K562 (cell line): ENCODE measurements at regions not wholly inside any gene's neighbourhood (a gene's known extent, or its start where the extent isn't known, plus 50 kb on each side); places are given as distances from the start of the nearest gene placed in this dataset.

Experiments
- ADNP ChIP-seq: fragments of 200-800 bp; sonication (Bioruptor generic); IDR thresholded peaks from 2 replicates; pipeline ENCODE4 v1.6.1; 2016; ENCODE audit warnings: missing genetic modification characterization, missing compliant biosample characterization
- FOXM1 ChIP-seq, 2 experiments: fragments of 450-650 bp in 1 of 2; sonication (generic) in 1 of 2; formaldehyde crosslinking in 1 of 2; IDR thresholded peaks; 2 replicates each; pipeline versions ENCODE4 v1.6.1 to v1.9.0; 2017 to 2022; ENCODE audit warnings: low read depth in 2 of 2, mild to moderate bottlenecking in 2 of 2, missing genetic modification reagents in 1 of 2, moderate library complexity in 1 of 2
- KAT8 ChIP-seq: fragments of 450-650 bp; IDR thresholded peaks from 2 replicates; pipeline ENCODE4 v1.6.1; 2016; ENCODE audit warnings: low read depth, mild to moderate bottlenecking
- POLR2A ChIP-seq: fragments of 450-650 bp; conservative IDR thresholded peaks from 2 replicates; pipeline ENCODE4 v1.6.1; 2016
- POU5F1 ChIP-seq: fragments of 150-350 bp; IDR thresholded peaks from 2 replicates; pipeline ENCODE4 v1.6.1; 2014; ENCODE audit warnings: borderline replicate concordance, low read length, low read depth, mild to moderate bottlenecking; ENCODE audit not compliant: partially characterized antibody
- SLC30A9 ChIP-seq: fragments of 250-450 bp; sonication (Bioruptor Pico); IDR thresholded peaks from 2 replicates; pipeline ENCODE4 v1.8.0; 2022; ENCODE audit warnings: mild to moderate bottlenecking, moderate library complexity
- ZNF263 ChIP-seq: sonication (generic); formaldehyde crosslinking; IDR thresholded peaks from 2 replicates; pipeline ENCODE4 v1.8.0; 2022; ENCODE audit warnings: mild to moderate bottlenecking, missing genetic modification reagents, borderline replicate concordance
- TF ChIP-seq, protein P1 (sequence below): fragments of 250-450 bp; sonication (Bioruptor Pico); IDR thresholded peaks from 2 replicates; pipeline ENCODE4 v1.4.0; 2020; ENCODE audit warnings: mild to moderate bottlenecking, moderate library complexity

- no peak for TF ChIP-seq ZNF263 (CRISPR knock-in tag)
- TF ChIP-seq FOXM1 (IDR thresholded peaks at IDR 0.05; ENCODE audit: low read depth), result no peak
- TF ChIP-seq FOXM1 (CRISPR knock-in tag; IDR thresholded peaks at IDR 0.05; ENCODE audit: low read depth), result no peak
- no peak for TF ChIP-seq SLC30A9 (CRISPR knock-in tag)
- TF ChIP-seq KAT8, result no peak
- no peak for TF ChIP-seq POU5F1
- no peak for TF ChIP-seq POLR2A
- no peak for TF ChIP-seq ADNP (tag)
- TF ChIP-seq, protein P1, sequence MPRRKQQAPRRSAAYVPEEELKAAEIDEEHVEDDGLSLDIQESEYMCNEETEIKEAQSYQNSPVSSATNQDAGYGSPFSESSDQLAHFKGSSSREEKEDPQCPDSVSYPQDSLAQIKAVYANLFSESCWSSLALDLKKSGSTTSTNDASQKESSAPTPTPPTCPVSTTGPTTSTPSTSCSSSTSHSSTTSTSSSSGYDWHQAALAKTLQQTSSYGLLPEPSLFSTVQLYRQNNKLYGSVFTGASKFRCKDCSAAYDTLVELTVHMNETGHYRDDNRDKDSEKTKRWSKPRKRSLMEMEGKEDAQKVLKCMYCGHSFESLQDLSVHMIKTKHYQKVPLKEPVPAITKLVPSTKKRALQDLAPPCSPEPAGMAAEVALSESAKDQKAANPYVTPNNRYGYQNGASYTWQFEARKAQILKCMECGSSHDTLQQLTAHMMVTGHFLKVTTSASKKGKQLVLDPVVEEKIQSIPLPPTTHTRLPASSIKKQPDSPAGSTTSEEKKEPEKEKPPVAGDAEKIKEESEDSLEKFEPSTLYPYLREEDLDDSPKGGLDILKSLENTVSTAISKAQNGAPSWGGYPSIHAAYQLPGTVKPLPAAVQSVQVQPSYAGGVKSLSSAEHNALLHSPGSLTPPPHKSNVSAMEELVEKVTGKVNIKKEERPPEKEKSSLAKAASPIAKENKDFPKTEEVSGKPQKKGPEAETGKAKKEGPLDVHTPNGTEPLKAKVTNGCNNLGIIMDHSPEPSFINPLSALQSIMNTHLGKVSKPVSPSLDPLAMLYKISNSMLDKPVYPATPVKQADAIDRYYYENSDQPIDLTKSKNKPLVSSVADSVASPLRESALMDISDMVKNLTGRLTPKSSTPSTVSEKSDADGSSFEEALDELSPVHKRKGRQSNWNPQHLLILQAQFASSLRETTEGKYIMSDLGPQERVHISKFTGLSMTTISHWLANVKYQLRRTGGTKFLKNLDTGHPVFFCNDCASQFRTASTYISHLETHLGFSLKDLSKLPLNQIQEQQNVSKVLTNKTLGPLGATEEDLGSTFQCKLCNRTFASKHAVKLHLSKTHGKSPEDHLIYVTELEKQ (CRISPR knock-in tag), result no peak
These were observed 493.7 kb downstream of the ENC1 start for GRCh38 chr5:74146796-74147195.
